Mucosa of rectum (tissue), 2 donors: ENCODE measurements at regions not wholly inside any gene's neighbourhood (a gene's known extent, or its start where the extent isn't known, plus 50 kb on each side); places are given as distances from the start of the nearest gene placed in this dataset.

ENCODE experiments used
- H3K27ac ChIP-seq, 2 donors: one replicate each; pipeline ENCODE4 v1.7.0; 2013; ENCODE audit warnings: inconsistent platforms in 2 of 2, low read depth in 2 of 2, low read length in 2 of 2
- H3K27me3 ChIP-seq, 2 donors: one replicate each; pipeline ENCODE4 v1.7.0; 2013; ENCODE audit warnings: low read length in 2 of 2; ENCODE audit not compliant: control insufficient read depth in 2 of 2, insufficient read depth in 2 of 2
- H3K36me3 ChIP-seq, 2 donors: one replicate each; pipeline ENCODE4 v1.7.0; 2013; ENCODE audit warnings: low read length in 2 of 2; ENCODE audit not compliant: control insufficient read depth in 2 of 2, insufficient read depth in 2 of 2
- H3K4me1 ChIP-seq, 2 donors: one replicate each; pipeline ENCODE4 v1.7.0; 2013; ENCODE audit warnings: low read length in 2 of 2, mild to moderate bottlenecking in 1 of 2; ENCODE audit not compliant: control insufficient read depth in 2 of 2, insufficient read depth in 2 of 2
- H3K4me3 ChIP-seq, 2 donors: one replicate each; pipeline ENCODE4 v1.7.0; 2013; ENCODE audit warnings: low read length in 2 of 2
- H3K9ac ChIP-seq, 2 donors: one replicate each; pipeline ENCODE4 v1.7.0; 2013; ENCODE audit warnings: low read length in 2 of 2, low read depth in 1 of 2, mild to moderate bottlenecking in 1 of 2
- H3K9me3 ChIP-seq, 2 donors: one replicate each; pipeline ENCODE4 v1.7.0; 2013; ENCODE audit warnings: low read length in 2 of 2; ENCODE audit not compliant: control insufficient read depth in 2 of 2
- donor health status: healthy.
- donor health status: Normal muscosa, but diverticular disease.

GRCh38 chr20:63091901-63092659 lies 85.3 kb upstream of the BHLHE23 start:
- Histone ChIP-seq H3K27ac (no peak overlapping the region), H3K9ac (no peak overlapping the region), H3K9me3 (no peaks in the 10 kb centered on the region), H3K4me3 (no peak overlapping the region), H3K36me3 (no peaks in the 10 kb centered on the region), H3K27me3 (peaks cover 4% of the 10 kb centered on the region in 2 donors), H3K4me1 (peaks cover 0 to 6% of the 10 kb centered on the region in 2 donors)

- Histone ChIP-seq H3K27me3 (peaks cover 4% of the 10 kb centered on the region in 2 donors), H3K27ac (no peak overlapping the region), H3K4me3 (no peak overlapping the region), H3K36me3 (no peaks in the 10 kb centered on the region), H3K9ac (no peak overlapping the region), H3K4me1 (peaks cover 0 to under 1% of the 10 kb centered on the region in 2 donors), H3K9me3 (no peaks in the 10 kb centered on the region)
Measured at GRCh38 chr20:63090682-63091571, 84.2 kb upstream of the BHLHE23 start.

DNA sequence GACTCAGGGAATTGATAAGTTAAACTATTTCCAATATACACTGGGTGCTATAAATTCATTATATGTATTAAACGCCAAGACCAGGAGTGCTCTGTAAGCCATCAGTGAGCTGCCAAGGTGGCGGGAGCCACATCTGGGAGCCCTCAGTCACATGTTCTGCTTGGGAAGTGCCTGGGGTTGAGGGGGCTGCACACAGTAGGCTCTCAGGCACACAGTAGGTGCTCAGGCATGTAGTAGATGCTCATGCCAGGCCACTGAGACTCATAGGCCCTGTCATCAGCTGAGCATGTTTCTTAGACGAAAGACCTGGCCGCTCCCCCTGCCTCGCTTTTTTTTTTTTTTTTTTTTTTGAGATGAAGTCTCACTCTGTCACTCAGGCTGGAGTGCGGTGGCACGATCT lies 83.3 kb upstream of the BHLHE23 start:
- Histone ChIP-seq H3K27ac (no peak overlapping the region), H3K36me3 (no peaks in the 10 kb centered on the region), H3K9ac (no peak overlapping the region), H3K27me3 (peaks cover 4 to 7% of the 10 kb centered on the region in 2 donors), H3K4me3 (no peak overlapping the region), H3K4me1 (no peaks in the 10 kb centered on the region), H3K9me3 (no peaks in the 10 kb centered on the region)

DNA sequence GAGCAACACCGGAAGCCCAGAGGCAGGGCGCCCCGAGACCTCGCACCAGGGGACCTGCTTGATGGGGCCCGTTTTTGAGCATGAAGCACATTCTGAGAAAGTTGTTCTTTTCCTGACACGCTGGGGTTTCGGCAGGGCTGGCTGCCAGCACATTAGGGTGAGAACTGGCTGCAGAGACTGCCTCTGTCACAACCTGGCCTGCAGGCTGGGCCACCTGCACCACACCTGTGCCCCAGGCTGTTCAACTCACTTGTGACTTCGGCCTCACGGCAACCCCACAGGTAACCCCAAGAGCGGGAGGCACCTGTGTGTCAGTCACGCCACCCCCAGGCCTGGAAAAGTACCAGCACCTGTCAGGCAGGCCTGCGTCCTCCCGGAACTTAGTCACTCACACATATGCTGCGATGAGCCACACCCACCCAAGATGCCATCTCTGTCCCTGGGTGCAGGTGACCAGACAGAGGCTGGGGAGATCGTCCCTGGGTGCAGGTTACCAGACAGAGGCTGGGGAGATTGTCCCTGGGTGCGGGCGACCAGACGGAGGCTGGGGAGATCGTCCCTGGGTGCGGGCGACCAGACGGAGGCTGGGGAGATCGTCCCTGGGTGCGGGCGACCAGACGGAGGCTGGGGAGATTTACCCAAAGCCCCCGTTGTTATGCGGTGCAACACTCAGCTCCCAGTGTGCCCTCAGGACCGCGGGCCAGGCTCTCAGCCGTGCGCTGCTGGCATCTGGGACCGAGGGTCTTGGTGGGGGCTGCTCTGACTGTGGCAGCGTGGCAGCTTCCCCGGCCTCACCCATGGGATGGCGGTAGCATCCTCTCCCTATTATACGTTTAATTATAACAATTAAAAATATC lies 82.5 kb upstream of the BHLHE23 start:
- Histone ChIP-seq H3K27me3 (peaks cover 7% of the 10 kb centered on the region in 2 donors), H3K4me3 (no peak overlapping the region), H3K4me1 (no peaks in the 10 kb centered on the region), H3K9me3 (no peaks in the 10 kb centered on the region), H3K36me3 (no peaks in the 10 kb centered on the region), H3K9ac (no peak overlapping the region), H3K27ac (no peak overlapping the region)

GRCh38 chr20:63087872-63088680 lies 81.3 kb upstream of the BHLHE23 start:
- Histone ChIP-seq H3K36me3 (no peaks in the 10 kb centered on the region), H3K4me1 (no peaks in the 10 kb centered on the region), H3K9me3 (no peaks in the 10 kb centered on the region), H3K27ac (no peak overlapping the region), H3K4me3 (no peak overlapping the region), H3K9ac (no peak overlapping the region), H3K27me3 (peaks cover 7% of the 10 kb centered on the region in 2 donors)

- Histone ChIP-seq H3K9ac (no peak overlapping the region), H3K27ac (no peak overlapping the region), H3K4me1 (no peaks in the 10 kb centered on the region), H3K4me3 (no peak overlapping the region), H3K9me3 (no peaks in the 10 kb centered on the region), H3K36me3 (no peaks in the 10 kb centered on the region), H3K27me3 (peaks cover 7% of the 10 kb centered on the region in 2 donors)
Measured at GRCh38 chr20:63087236-63087871, 80.6 kb upstream of the BHLHE23 start.

GRCh38 chr20:63086421-63087235 lies 79.9 kb upstream of the BHLHE23 start:
- H3K9ac ChIP-seq: no peak overlapping the region
- peaks cover 7% of the 10 kb centered on the region in 2 donors for H3K27me3 ChIP-seq
- H3K36me3 ChIP-seq: no peaks in the 10 kb centered on the region
- no peak overlapping the region for H3K27ac ChIP-seq
- no peak overlapping the region for H3K4me3 ChIP-seq
- H3K9me3 ChIP-seq: no peaks in the 10 kb centered on the region
- H3K4me1 ChIP-seq: no peaks in the 10 kb centered on the region

- no peak overlapping the region for H3K27ac ChIP-seq
- H3K4me1 ChIP-seq: no peaks in the 10 kb centered on the region
- H3K27me3 ChIP-seq: peaks cover 7% of the 10 kb centered on the region in 2 donors
- no peaks in the 10 kb centered on the region for H3K9me3 ChIP-seq
- H3K4me3 ChIP-seq: no peak overlapping the region
- H3K36me3 ChIP-seq: no peaks in the 10 kb centered on the region
- H3K9ac ChIP-seq: no peak overlapping the region
Measured at GRCh38 chr20:63085151-63085861, 78.5 kb upstream of the BHLHE23 start.
